Common myeloid progenitor, CD34-positive (primary cell): ENCODE measurements at regions not wholly inside any gene's neighbourhood (a gene's known extent, or its start where the extent isn't known, plus 50 kb on each side); places are given as distances from the start of the nearest gene placed in this dataset.

Experiments used
- CTCF ChIA-PET: fragments of 350-600 bp; sonication (Branson Sonifier 250); formaldehyde crosslinking; loops from one replicate; lab custom pipeline; 2021; ENCODE audit warnings: antibody characterized with exemption; lab: Charles Lee
- POLR2A ChIA-PET: fragments of 350-600 bp; sonication (Branson Sonifier 250); formaldehyde crosslinking; loops from one replicate; lab custom pipeline; 2021; ENCODE audit warnings: antibody characterized with exemption; lab: Charles Lee
- DNase-seq, 3 donors: peaks; one replicate each; pipeline versions ENCODE4 v3.0.0 to v3.0.0-alpha.2; 2013
- H3K27ac ChIP-seq, 2 experiments: 1 replicate in 1 of 2; 2 replicates in 1 of 2; pipeline ENCODE4 v1.7.0; 2013; ENCODE audit warnings: inconsistent platforms in 2 of 2, low read length in 2 of 2, mild to moderate bottlenecking in 2 of 2, low read depth in 1 of 2, moderate library complexity in 1 of 2; ENCODE audit not compliant: severe bottlenecking in 2 of 2, insufficient read depth in 1 of 2, poor library complexity in 1 of 2
- H3K27me3 ChIP-seq, 5 experiments: replicated peaks in 2 of 5; 1 replicate in 3 of 5; 2 replicates in 2 of 5; pipeline versions ENCODE4 v1.6.1 to v1.7.0; 2013; ENCODE audit warnings: low read length in 4 of 5, mild to moderate bottlenecking in 2 of 5, moderate library complexity in 2 of 5, inconsistent platforms in 1 of 5; ENCODE audit not compliant: insufficient read depth in 5 of 5, control insufficient read depth in 4 of 5
- H3K36me3 ChIP-seq, 4 experiments: 1 replicate in 2 of 4; 2 replicates in 2 of 4; pipeline versions ENCODE4 v1.6.1 to v1.7.0; 2013; ENCODE audit warnings: low read length in 3 of 4, control low read depth in 1 of 4, mild to moderate bottlenecking in 1 of 4; ENCODE audit not compliant: control insufficient read depth in 4 of 4, insufficient read depth in 4 of 4
- H3K4me1 ChIP-seq, 4 experiments: 1 replicate in 3 of 4; 2 replicates in 1 of 4; pipeline versions ENCODE4 v1.6.1 to v1.7.1; 2013; ENCODE audit warnings: low read length in 3 of 4, mild to moderate bottlenecking in 3 of 4, control low read depth in 1 of 4, inconsistent platforms in 1 of 4, moderate library complexity in 1 of 4; ENCODE audit not compliant: control insufficient read depth in 4 of 4, insufficient read depth in 4 of 4; ENCODE audit errors: control extremely low read depth in 1 of 4
- H3K4me3 ChIP-seq, 7 experiments: 1 replicate in 4 of 7; 2 replicates in 3 of 7; pipeline versions ENCODE4 v1.5.1 to v1.7.0; 2013; ENCODE audit warnings: mild to moderate bottlenecking in 7 of 7, low read length in 6 of 7, moderate library complexity in 6 of 7, inconsistent platforms in 2 of 7, low read depth in 2 of 7, control low read depth in 1 of 7; ENCODE audit not compliant: insufficient read depth in 4 of 7, control insufficient read depth in 1 of 7; ENCODE audit errors: extremely low read depth in 1 of 7
- H3K9me3 ChIP-seq, 5 experiments: 1 replicate in 4 of 5; 2 replicates in 1 of 5; pipeline versions ENCODE4 v1.6.1 to v1.7.1; 2013; ENCODE audit warnings: low read length in 4 of 5, mild to moderate bottlenecking in 2 of 5, inconsistent platforms in 1 of 5, low read depth in 1 of 5, moderate library complexity in 1 of 5; ENCODE audit not compliant: control insufficient read depth in 4 of 5, insufficient read depth in 2 of 5; ENCODE audit errors: control extremely low read depth in 1 of 5
- WGBS: methylation state at CpG from one replicate; pipeline ENCODE4 v1.1.5; 2013; ENCODE audit not compliant: insufficient coverage; 5-methylcytosine and 5-hydroxymethylcytosine counted together

DNA sequence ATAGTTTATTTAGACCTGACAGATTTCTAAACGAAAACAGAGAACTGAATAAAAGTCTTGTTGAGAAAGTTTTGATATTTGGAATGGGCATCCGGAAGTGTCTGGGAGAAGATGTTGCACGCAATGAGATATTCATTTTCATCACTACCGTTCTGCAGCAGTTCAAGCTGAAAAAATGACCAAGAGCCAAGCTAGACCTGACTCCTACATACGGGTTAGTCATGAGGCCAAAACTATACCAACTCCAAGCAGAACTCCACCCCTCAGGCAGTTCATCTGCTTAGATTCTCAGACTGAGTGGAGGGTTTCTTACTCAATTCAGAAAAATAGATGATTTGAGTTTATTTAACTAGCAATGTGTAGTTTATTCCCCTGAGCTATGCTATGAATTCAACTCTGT, 95.4 kb upstream of the ANXA1 start:
- no peaks in the 10 kb centered on the region for H3K27me3 ChIP-seq
- H3K4me3 ChIP-seq = no peak overlapping the region
- DNase-seq = no peak
- peaks cover 0 to 4% (median 1%) of the 10 kb centered on the region in 4 experiments for H3K4me1 ChIP-seq
- no peak overlapping the region for H3K27ac ChIP-seq
- no peaks in the 10 kb centered on the region for H3K36me3 ChIP-seq
- ChIA-PET CTCF (interaction anchor here (0.8 to 2.0 kb wide), 2 partner anchors 10 to 775 kb away, joined by 3 to 9 read pairs; no protein-coding TSS in a partner anchor), POLR2A (no interaction called here)
- H3K9me3 ChIP-seq = no peaks in the 10 kb centered on the region
- WGBS = 100% methylated on average over 2 of the region's 5 CpGs

DNA sequence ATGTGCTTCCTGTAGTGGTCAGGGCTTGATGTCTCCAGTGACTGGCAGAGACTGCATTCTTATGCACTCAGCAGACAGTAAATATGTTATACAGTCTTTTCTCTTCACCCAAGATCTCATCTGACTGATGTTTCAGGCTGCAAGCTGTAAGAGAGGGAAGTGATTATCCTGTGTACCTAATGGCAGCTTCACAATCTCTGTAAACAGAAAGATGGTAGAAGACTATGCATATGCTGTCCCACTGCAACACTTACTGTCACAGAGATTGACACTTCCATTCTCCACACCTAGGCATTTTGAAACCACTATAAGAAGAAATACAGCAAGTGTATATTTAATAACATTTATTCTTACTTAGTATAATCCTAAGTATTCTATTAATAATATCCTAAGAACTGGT, 97.6 kb upstream of the ANXA1 start:
- H3K27ac ChIP-seq = no peak overlapping the region
- no peaks in the 10 kb centered on the region for H3K27me3 ChIP-seq
- CTCF ChIA-PET = interaction anchor here (0.5 to 1.5 kb wide), 2 partner anchors 196 to 1956 kb away, joined by 3 read pairs; no protein-coding TSS in a partner anchor
- H3K9me3 ChIP-seq = no peaks in the 10 kb centered on the region
- DNase-seq = peak in 2 of 3 donors; percentile 33 to 62
- H3K4me3 ChIP-seq = no peak overlapping the region
- H3K4me1 ChIP-seq = peaks cover 0 to 4% (median 1%) of the 10 kb centered on the region in 4 experiments
- H3K36me3 ChIP-seq = no peaks in the 10 kb centered on the region
- POLR2A ChIA-PET = no interaction called here

DNA sequence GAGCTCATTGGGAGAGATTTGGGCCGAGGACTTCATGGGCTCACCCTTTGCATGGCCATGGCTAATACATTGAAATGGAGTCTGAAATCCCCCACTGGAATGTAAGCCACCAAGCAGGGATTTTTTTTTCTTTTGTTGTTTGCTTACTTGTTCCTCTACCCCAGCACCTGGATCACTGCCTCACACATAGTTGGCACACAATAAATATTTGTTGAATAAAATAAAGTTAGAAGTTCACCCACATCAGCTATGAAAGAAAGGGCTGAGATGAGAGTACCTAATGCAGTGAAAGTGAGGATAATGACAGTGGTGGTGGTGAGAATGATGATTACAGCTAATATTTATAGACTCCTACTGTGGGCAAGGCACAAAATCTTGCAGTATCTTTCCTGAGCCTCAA, 98.1 kb upstream of the ANXA1 start:
- no peaks in the 10 kb centered on the region for H3K9me3 ChIP-seq
- H3K4me3 ChIP-seq = no peak overlapping the region
- POLR2A ChIA-PET = no interaction called here
- no peaks in the 10 kb centered on the region for H3K27me3 ChIP-seq
- no peaks in the 10 kb centered on the region for H3K36me3 ChIP-seq
- CTCF ChIA-PET = interaction anchor here (0.5 to 1.5 kb wide), 2 partner anchors 196 to 1956 kb away, joined by 3 read pairs; no protein-coding TSS in a partner anchor
- H3K4me1 ChIP-seq = peaks cover 0 to 4% (median 1%) of the 10 kb centered on the region in 4 experiments
- WGBS = 100% methylated on average over 1 of the region's 1 CpG
- no peak overlapping the region for H3K27ac ChIP-seq
- DNase-seq = no peak

DNA sequence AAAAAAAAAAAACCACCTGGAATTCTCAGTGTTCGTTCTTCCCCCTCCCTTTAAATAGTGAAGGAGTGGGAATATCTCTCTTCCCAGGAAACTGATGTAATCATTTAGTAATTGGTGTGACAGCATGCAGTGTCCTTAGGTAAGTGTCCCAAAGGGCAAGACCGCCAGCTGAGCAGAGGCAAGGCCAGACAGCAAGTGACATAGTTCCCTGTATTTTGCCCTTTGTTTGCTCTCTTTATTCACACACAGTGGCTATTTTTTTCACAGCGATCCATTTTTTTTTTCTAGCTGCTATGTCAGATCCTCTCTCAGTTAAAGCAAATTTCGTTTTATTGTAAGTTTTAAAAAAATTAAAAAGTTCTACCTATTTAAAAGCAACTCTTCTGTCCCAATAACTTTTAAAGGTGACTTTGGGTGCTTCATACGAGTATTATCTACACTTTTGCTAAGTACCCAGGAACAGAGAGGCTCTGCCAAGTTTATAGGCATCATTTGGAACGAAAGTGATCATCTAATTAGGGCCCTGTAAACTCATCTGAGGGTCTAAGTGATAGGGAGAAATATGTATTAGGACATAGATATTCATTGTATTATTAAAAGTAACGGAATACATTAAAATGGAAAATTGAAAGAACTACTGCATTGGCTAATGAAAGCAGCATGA, 98.2 kb upstream of the ALDH1A1 start:
- no peaks in the 10 kb centered on the region for H3K9me3 ChIP-seq
- peaks cover 0 to 4% (median 1%) of the 10 kb centered on the region in 4 experiments for H3K4me1 ChIP-seq
- H3K36me3 ChIP-seq = no peaks in the 10 kb centered on the region
- 100% methylated on average over 2 of the region's 7 CpGs for WGBS
- CTCF ChIA-PET = interaction anchor here (0.6 to 1.6 kb wide), 5 partner anchors 11 to 194 kb away, joined by 3 to 6 read pairs (median 3); no protein-coding TSS in a partner anchor
- no peaks in the 10 kb centered on the region for H3K27me3 ChIP-seq
- no peak overlapping the region for H3K27ac ChIP-seq
- no peak overlapping the region for H3K4me3 ChIP-seq
- POLR2A ChIA-PET = no interaction called here
- no peak for DNase-seq

- ChIA-PET CTCF (interaction anchor here (1.0 to 1.6 kb wide), 4 partner anchors 11 to 193 kb away, joined by 3 to 6 read pairs (median 4); no protein-coding TSS in a partner anchor), POLR2A (interaction anchor here (0.6 kb wide), 1 partner anchor 771 kb away, joined by 3 read pairs; no protein-coding TSS in a partner anchor)
- no peak overlapping the region for H3K4me3 ChIP-seq
- no peaks in the 10 kb centered on the region for H3K36me3 ChIP-seq
- DNase-seq = peak in 1 of 3 donors; percentile 11
- 100% methylated on average over 1 of the region's 5 CpGs for WGBS
- no peaks in the 10 kb centered on the region for H3K9me3 ChIP-seq
- no peaks in the 10 kb centered on the region for H3K27me3 ChIP-seq
- no peak overlapping the region for H3K27ac ChIP-seq
- peaks cover 0 to 4% (median 1%) of the 10 kb centered on the region in 4 experiments for H3K4me1 ChIP-seq
Observed at GRCh38 chr9:73050065-73050816, 97.4 kb upstream of the ALDH1A1 start.

- H3K4me1 ChIP-seq = peaks cover 0 to 4% (median 1%) of the 10 kb centered on the region in 4 experiments
- H3K36me3 ChIP-seq = no peaks in the 10 kb centered on the region
- CTCF ChIA-PET = interaction anchor here (1.0 to 1.6 kb wide), 2 partner anchors 10 to 13 kb away, joined by 4 to 6 read pairs; no protein-coding TSS in a partner anchor
- no peaks in the 10 kb centered on the region for H3K27me3 ChIP-seq
- POLR2A ChIA-PET = no interaction called here
- no peak overlapping the region for H3K27ac ChIP-seq
- H3K4me3 ChIP-seq = no peak overlapping the region
- H3K9me3 ChIP-seq = no peaks in the 10 kb centered on the region
- DNase-seq = no peak
Observed at GRCh38 chr9:73049280-73049679, 96.4 kb upstream of the ALDH1A1 start.

DNA sequence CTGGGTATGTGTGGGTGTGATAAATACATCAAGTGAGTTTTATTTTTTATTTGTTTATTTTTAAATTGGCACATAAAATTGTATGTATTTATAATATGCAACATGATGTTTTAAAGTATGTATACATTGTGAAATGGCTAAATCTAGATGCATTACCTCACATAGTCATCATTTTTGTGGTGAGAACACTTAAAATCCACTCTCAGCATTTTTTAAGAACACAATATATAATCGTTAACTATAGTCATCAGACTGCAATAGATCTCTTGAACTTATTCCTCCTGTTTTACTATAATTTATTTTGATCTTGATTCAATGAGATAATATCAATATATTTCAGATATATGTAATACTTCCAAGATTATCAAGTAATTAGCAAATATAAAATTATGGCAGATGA, 93.9 kb upstream of the ALDH1A1 start:
- Histone ChIP-seq H3K27ac (no peak overlapping the region), H3K9me3 (no peaks in the 10 kb centered on the region), H3K4me3 (no peak overlapping the region), H3K4me1 (no peaks in the 10 kb centered on the region), H3K36me3 (no peaks in the 10 kb centered on the region), H3K27me3 (no peaks in the 10 kb centered on the region)
- POLR2A ChIA-PET = no interaction called here
- CTCF ChIA-PET = interaction anchor here (1.7 kb wide), 1 partner anchor 33 kb away, joined by 4 read pairs; no protein-coding TSS in a partner anchor
- no peak for DNase-seq
- no CpG with 5 or more reads among the region's 1 CpG for WGBS
